Panc1 (cell line): ENCODE measurements at regions not wholly inside any gene's neighbourhood (a gene's known extent, or its start where the extent isn't known, plus 50 kb on each side); places are given as distances from the start of the nearest gene placed in this dataset.

Source experiments
- ATAC-seq: fragments of 200-7000 bp; cut with Tn5 transposase; 2 replicates; pipeline ENCODE4 v1.9.1; 2020; ENCODE audit warnings: mild to moderate bottlenecking, moderate library complexity
- BruUV-seq: library from RNA; stranded (reverse); fragments of 400-500 nt; replicated peaks from 2 replicates; lab custom pipeline; 2021; lab: Mats Ljungman, UMichigan
- CTCF ChIA-PET: fragments of 300-600 bp; sonication (Branson Sonifier 250); formaldehyde crosslinking; loops from one replicate; lab custom pipeline; 2022; ENCODE audit warnings: antibody characterized with exemption; lab: Charles Lee
- POLR2A ChIA-PET: fragments of 300-600 bp; sonication (Branson Sonifier 250); formaldehyde crosslinking; loops from one replicate; lab custom pipeline; 2022; ENCODE audit warnings: antibody characterized with exemption; lab: Charles Lee
- DNase-seq: peaks from one replicate; pipeline ENCODE4 v3.0.0-alpha.2; 2010; ENCODE audit warnings: low read depth, low spot score
- H3K27ac ChIP-seq: 2 replicates; pipeline ENCODE4 v1.5.1; 2011; ENCODE audit warnings: mild to moderate bottlenecking, low read length, inconsistent platforms
- H3K27me3 ChIP-seq: fragments of 200-500 bp; sonication (Bioruptor generic); 2 replicates; pipeline ENCODE4 v1.6.0; 2014; ENCODE audit warnings: low read length, inconsistent platforms; ENCODE audit not compliant: control insufficient read depth, insufficient read depth
- H3K36me3 ChIP-seq: fragments of 200-500 bp; sonication (Bioruptor generic); 2 replicates; pipeline ENCODE4 v1.5.1; 2014; ENCODE audit warnings: inconsistent platforms, mild to moderate bottlenecking, low read length, moderate library complexity; ENCODE audit not compliant: control insufficient read depth, insufficient read depth
- H3K4me1 ChIP-seq: 2 replicates; pipeline ENCODE4 v1.5.1; 2011; ENCODE audit warnings: inconsistent platforms, mild to moderate bottlenecking, low read length, moderate library complexity; ENCODE audit not compliant: control insufficient read depth, insufficient read depth
- H3K4me3 ChIP-seq, 2 experiments: 2 replicates each; pipeline ENCODE4 v1.5.1; 2011 to 2012; ENCODE audit warnings: low read depth in 2 of 2, low read length in 2 of 2, mild to moderate bottlenecking in 2 of 2, inconsistent platforms in 1 of 2, moderate library complexity in 1 of 2
- H3K9me3 ChIP-seq: fragments of 200-500 bp; sonication (Bioruptor generic); 2 replicates; pipeline ENCODE4 v1.5.1; 2014; ENCODE audit warnings: low read depth, mild to moderate bottlenecking, inconsistent platforms, low read length, moderate library complexity; ENCODE audit not compliant: control insufficient read depth, insufficient read depth
- CTCF ChIP-seq: fragments of 450-650 bp; IDR thresholded peaks from 2 replicates; pipeline ENCODE4 v1.5.1; 2017; ENCODE audit warnings: mild to moderate bottlenecking
- POLR2AphosphoS5 ChIP-seq: IDR thresholded peaks from 2 replicates; pipeline ENCODE4 v1.6.1; 2012; ENCODE audit warnings: mild to moderate bottlenecking, low read depth, low read length, moderate library complexity
- REST ChIP-seq, 2 experiments: IDR thresholded peaks; 2 replicates each; pipeline ENCODE4 v1.6.1; 2011 to 2012; ENCODE audit warnings: low read depth in 2 of 2, control low read depth in 1 of 2, low read length in 1 of 2, mild to moderate bottlenecking in 1 of 2, moderate library complexity in 1 of 2; ENCODE audit not compliant: insufficient read depth in 1 of 2
- SIN3A ChIP-seq: IDR thresholded peaks from 2 replicates; pipeline ENCODE4 v1.6.1; 2012; ENCODE audit warnings: low read depth, mild to moderate bottlenecking, low read length, moderate library complexity, borderline replicate concordance; ENCODE audit not compliant: insufficient read depth
- TCF7L2 ChIP-seq: IDR thresholded peaks from 2 replicates; pipeline ENCODE4 v1.6.1; 2011; ENCODE audit warnings: mild to moderate bottlenecking, low read depth, low read length, inconsistent platforms
- in situ Hi-C: cut with HindIII; loops from 2 replicates; pipeline ENCODE4 v1.10.0; 2016; ENCODE audit warnings: low sequenced_read_pairs, low pct_unique_long_range_greater_than_20kb
- intact Hi-C: fragments of 100-400 bp; cut with micrococcal nuclease; formaldehyde crosslinking; loops from one replicate; pipeline ENCODE4 v1.10.0; 2022; ENCODE audit not compliant: unreplicated experiment

GRCh38 chr16:22762486-22762885 is 51.5 kb upstream of the HS3ST2 start:
- DNase-seq (no peak), ATAC-seq (no peak)
- ChIA-PET POLR2A (no interaction called here), CTCF (no interaction called here)
- no TSS peak for BruUV-seq
- in situ Hi-C loops: loop anchor here (5.0 kb wide), 1 partner anchor 55 kb away; no protein-coding TSS in a partner anchor
- Histone ChIP-seq H3K27ac (no peak overlapping the region), H3K9me3 (no peaks in the 10 kb centered on the region), H3K4me3 (no peak overlapping the region), H3K27me3 (peaks cover 2% of the 10 kb centered on the region; the same call in 1 of the 2 replicates), H3K4me1 (no peaks in the 10 kb centered on the region), H3K36me3 (no peaks in the 10 kb centered on the region)
- TF ChIP-seq SIN3A (no peak), POLR2AphosphoS5 (no peak), TCF7L2 (no peak), REST (IDR thresholded peaks at IDR 0.05; ENCODE audit: insufficient read depth in 1 of 2, low read depth in 2 of 2, low read length in 1 of 2) (no peak), CTCF (no peak)
- intact Hi-C loops: no loop called here

GRCh38 chr16:22763437-22764080 is 50.4 kb upstream of the HS3ST2 start:
- Histone ChIP-seq H3K4me1 (no peaks in the 10 kb centered on the region), H3K4me3 (no peak overlapping the region), H3K27me3 (peaks cover 2% of the 10 kb centered on the region; the same call in 1 of the 2 replicates), H3K9me3 (no peaks in the 10 kb centered on the region), H3K36me3 (no peaks in the 10 kb centered on the region), H3K27ac (no peak overlapping the region)
- TF ChIP-seq REST (IDR thresholded peaks at IDR 0.05; ENCODE audit: insufficient read depth in 1 of 2, low read depth in 2 of 2, low read length in 1 of 2) (no peak), SIN3A (no peak), TCF7L2 (no peak), CTCF (no peak)
- ATAC-seq (no peak), DNase-seq (no peak)
- BruUV-seq: no TSS peak
- in situ Hi-C loops: loop anchor here (5.0 kb wide), 1 partner anchor 54 kb away; no protein-coding TSS in a partner anchor
- CTCF ChIA-PET: no interaction called here
- POLR2A ChIA-PET: no interaction called here
- intact Hi-C loops: no loop called here
